ENCODE measurements at regions not wholly inside any gene's neighbourhood (a gene's known extent, or its start where the extent isn't known, plus 50 kb on each side); places are given as distances from the start of the nearest gene placed in this dataset.
"Not testable (repeated sequence)": the region's sequence is repeated elsewhere in the genome, so short reads cannot be mapped to it uniquely, and the experiment has no call there.

DNA sequence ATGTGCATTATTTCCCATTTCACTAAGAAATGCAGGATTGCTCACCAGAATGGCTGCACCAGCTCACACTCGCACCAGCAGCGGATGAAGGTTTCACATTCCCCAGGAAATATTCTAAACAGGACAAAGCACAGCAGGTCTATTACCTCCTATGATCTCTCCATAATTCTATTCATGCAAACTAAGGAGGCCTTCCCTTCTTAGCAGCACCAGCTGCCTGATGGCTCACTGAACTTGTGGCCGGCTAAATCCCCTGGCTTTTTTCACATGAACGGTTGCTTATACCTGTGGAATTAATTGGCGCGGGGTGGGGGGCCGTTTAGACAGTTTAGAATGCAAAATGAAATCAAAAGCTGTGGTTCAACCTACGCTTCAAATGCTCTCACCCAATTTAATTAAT is 73.5 kb upstream of the SRD5A3 start:
- TF ChIP-seq, protein P1, sequence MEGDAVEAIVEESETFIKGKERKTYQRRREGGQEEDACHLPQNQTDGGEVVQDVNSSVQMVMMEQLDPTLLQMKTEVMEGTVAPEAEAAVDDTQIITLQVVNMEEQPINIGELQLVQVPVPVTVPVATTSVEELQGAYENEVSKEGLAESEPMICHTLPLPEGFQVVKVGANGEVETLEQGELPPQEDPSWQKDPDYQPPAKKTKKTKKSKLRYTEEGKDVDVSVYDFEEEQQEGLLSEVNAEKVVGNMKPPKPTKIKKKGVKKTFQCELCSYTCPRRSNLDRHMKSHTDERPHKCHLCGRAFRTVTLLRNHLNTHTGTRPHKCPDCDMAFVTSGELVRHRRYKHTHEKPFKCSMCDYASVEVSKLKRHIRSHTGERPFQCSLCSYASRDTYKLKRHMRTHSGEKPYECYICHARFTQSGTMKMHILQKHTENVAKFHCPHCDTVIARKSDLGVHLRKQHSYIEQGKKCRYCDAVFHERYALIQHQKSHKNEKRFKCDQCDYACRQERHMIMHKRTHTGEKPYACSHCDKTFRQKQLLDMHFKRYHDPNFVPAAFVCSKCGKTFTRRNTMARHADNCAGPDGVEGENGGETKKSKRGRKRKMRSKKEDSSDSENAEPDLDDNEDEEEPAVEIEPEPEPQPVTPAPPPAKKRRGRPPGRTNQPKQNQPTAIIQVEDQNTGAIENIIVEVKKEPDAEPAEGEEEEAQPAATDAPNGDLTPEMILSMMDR (IDR thresholded peaks at IDR 0.05; ENCODE audit: low read depth, low read length): no peak
- in situ Hi-C loops (cut with HindIII; ENCODE audit: low sequenced_read_pairs): no loop called here
- no peak overlapping the region for H3K4me3 ChIP-seq (ENCODE audit: low read depth, low read length)
- DNase-seq (ENCODE audit: low read depth, low spot score): no peak

DNA sequence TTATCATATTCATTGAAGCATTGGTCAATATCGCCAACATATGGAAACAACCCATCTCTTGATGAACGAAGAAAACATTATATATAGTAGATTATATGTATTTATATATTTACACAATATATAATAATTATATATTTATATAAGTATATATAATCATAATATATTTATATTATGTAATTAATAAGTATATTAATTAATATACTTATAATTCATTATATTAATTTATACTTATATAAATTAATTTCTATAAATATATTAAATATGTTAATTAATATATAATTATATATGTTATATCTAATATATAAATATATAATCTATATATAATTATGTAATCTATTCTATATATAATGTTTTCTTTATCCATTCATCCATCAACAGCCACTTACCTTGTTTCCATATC is 69.0 kb upstream of the SRD5A3 start:
- DNase-seq (ENCODE audit: low read depth, low spot score): no peak
- in situ Hi-C loops (cut with HindIII; ENCODE audit: low sequenced_read_pairs): no loop called here
- TF ChIP-seq, protein P1 (IDR thresholded peaks at IDR 0.05; ENCODE audit: low read depth, low read length): no peak
- no peak overlapping the region for H3K4me3 ChIP-seq (ENCODE audit: low read depth, low read length)

DNA sequence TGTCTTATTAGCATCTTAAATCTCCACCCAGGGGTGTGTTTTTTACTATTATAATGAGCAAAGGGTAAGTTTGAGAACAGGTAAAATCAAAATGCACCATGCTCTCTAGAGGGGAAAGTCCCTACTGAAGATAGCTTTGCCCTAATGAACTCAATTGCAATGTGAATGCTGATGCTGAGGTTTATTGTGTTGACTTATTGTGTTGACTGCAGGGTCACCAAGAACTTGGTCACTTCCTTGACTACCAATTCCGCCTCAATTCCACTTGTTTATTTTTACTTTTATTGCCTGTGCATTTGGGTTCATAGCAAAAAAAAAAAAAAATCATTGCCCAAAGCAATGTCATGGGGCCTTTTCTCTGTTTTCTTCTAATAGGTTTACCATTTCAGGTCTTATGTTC is 67.7 kb upstream of the SRD5A3 start:
- no peak for DNase-seq (ENCODE audit: low read depth, low spot score)
- H3K4me3 ChIP-seq (ENCODE audit: low read depth, low read length): no peak overlapping the region
- in situ Hi-C loops (cut with HindIII; ENCODE audit: low sequenced_read_pairs): no loop called here
- TF ChIP-seq, protein P1 (IDR thresholded peaks at IDR 0.05; ENCODE audit: low read depth, low read length): no peak

DNA sequence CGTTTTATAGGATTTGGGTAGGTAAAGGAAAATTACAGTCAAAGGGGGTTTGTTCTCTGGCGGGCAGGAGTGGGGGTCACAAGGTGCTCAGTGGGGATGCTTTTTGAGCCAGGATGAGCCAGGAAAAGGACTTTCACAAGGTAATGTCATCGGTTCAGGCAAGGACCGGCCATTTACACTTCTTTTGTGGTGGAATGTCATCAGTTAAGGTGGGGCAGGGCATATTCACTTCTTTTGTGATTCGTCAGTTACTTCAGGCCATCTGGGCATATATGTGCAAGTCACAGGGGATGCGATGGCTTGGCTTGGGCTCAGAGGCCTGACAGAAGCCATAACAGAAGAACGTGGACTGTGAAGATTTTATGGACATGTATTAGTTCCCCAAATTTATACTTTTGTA is 65.6 kb upstream of the SRD5A3 start:
- DNase-seq (ENCODE audit: low read depth, low spot score); in situ Hi-C loops (cut with HindIII; ENCODE audit: low sequenced_read_pairs); H3K4me3 ChIP-seq (ENCODE audit: low read depth, low read length): not testable (repeated sequence)

DNA sequence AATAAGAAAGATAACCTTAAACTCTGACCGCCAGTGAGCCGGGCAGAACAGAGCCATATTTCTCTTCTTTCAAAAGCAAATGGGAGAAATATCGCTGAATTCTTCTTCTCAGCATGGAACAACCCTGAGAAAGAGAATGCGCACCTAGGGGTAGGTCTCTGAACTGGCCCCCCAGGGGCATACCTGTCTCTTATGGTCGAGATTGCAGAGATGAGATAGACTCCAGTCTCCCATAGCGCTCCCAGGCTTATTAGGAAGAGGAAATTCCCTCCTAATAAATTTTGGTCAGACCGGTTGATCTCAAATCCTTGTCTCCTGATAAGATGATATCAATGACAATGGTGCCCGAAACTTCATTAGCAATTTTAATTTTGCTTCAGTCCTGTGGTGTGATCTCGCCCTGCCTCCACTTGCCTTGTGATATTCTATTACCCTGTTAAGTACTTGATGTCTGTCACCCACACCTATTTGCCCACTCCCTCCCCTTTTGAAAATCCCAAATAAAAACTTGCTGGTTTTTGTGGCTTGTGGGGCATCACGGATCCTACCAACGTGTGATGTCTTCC is 64.8 kb upstream of the SRD5A3 start:
- DNase-seq (ENCODE audit: low read depth, low spot score); in situ Hi-C loops (cut with HindIII; ENCODE audit: low sequenced_read_pairs); H3K4me3 ChIP-seq (ENCODE audit: low read depth, low read length): not testable (repeated sequence)

DNA sequence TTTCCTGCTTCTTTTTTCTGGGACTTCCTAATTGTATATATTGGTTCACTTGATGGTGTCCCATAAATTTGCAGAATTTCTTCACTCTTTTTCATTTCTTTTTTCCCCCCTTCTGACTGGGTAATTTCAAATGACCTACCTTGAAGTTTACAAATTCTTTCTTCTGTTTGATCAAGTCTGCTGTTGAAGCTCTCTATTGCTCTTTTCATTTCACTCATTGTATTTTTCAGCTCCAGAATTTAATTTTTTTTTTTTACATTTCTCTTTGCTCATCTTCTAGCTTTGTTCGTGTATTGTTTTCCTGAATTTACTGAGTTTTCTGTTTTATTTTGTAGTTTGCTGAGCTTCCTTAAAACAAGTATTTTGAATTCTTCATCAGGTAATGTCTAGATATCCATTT is 61.7 kb upstream of the SRD5A3 start:
- no peak overlapping the region for H3K4me3 ChIP-seq (ENCODE audit: low read depth, low read length)
- in situ Hi-C loops (cut with HindIII; ENCODE audit: low sequenced_read_pairs): no loop called here
- no peak for DNase-seq (ENCODE audit: low read depth, low spot score)
- TF ChIP-seq, protein P1 (IDR thresholded peaks at IDR 0.05; ENCODE audit: low read depth, low read length): no peak

DNA sequence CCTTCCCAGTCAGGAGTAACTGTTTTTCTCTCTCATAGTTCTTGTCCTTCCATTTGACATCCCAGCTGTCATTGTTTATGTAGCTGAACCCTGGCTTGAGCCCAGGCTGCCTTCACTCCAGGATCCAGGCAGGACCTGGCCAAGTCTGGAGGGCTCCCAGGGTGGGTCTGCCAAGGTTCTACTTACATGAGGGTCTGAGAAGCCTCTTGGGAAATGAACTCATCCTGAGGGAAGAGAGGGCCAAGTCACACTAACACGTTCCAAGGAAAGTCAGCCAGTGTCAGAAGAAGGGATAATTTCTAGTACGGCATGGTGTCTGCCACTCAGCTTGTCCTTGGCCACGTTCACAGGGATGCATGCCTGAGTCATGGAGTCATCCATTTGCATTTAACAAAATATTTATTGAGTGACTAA is 54.8 kb upstream of the SRD5A3 start:
- peak; percentile 41 for DNase-seq (ENCODE audit: low read depth, low spot score)
- TF ChIP-seq, protein P1 (IDR thresholded peaks at IDR 0.05; ENCODE audit: low read depth, low read length): no peak
- in situ Hi-C loops (cut with HindIII; ENCODE audit: low sequenced_read_pairs): no loop called here

DNA sequence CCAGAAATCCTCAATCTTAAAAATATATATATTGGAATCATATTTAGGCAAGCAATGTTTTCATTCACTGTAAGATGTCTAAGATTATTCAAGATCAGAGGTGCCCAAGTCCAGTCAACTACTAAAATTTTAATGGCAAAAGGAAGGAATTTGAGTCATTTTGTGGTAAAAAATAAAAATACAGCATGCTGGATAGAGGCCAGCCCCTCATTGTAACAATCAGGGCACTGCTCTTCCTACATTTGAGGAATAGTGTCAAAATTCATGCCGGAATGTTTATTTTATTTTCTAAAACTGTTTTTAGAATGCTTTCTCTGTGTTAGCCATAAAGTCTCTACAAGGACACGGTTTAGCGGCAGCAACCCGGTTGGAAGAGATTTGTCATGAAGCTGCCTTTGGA is 49.9 kb upstream of the SRD5A3 start:
- in situ Hi-C loops (cut with HindIII; ENCODE audit: low sequenced_read_pairs): no loop called here
- DNase-seq (ENCODE audit: low read depth, low spot score): peak; percentile 25
- H3K4me3 ChIP-seq (ENCODE audit: low read depth, low read length): no peak overlapping the region
- TF ChIP-seq, protein P1 (IDR thresholded peaks at IDR 0.05; ENCODE audit: low read depth, low read length): no peak

More for the DNA sequence above, 54.8 kb upstream of the SRD5A3 start:
- no peak overlapping the region for H3K4me3 ChIP-seq (ENCODE audit: low read depth, low read length)
